PC-3 (cell line): ENCODE measurements at regions not wholly inside any gene's neighbourhood (a gene's known extent, or its start where the extent isn't known, plus 50 kb on each side); places are given as distances from the start of the nearest gene placed in this dataset.

Experiments
- CTCF ChIP-seq: fragments of 300-600 bp; sonication (generic); conservative IDR thresholded peaks from 2 replicates; pipeline ENCODE4 v1.5.1; 2017; ENCODE audit warnings: antibody characterized with exemption, low read depth, mild to moderate bottlenecking, low read length
- EZH2 ChIP-seq: fragments of 300-600 bp; sonication (generic); IDR thresholded peaks from one replicate; pipeline ENCODE4 v1.6.1; 2017; ENCODE audit warnings: antibody characterized with exemption, mild to moderate bottlenecking, low read length; ENCODE audit not compliant: unreplicated experiment

GRCh38 chr12:23043646-23044045 lies 418.7 kb downstream of the ETNK1 start:
- TF ChIP-seq CTCF (no peak), EZH2 (no peak)
